HG02759 (cell line): ENCODE measurements at regions not wholly inside any gene's neighbourhood (a gene's known extent, or its start where the extent isn't known, plus 50 kb on each side); places are given as distances from the start of the nearest gene placed in this dataset.
"Not testable (repeated sequence)": the region's sequence is repeated elsewhere in the genome, so short reads cannot be mapped to it uniquely, and the experiment has no call there.

Experiments
- ATAC-seq: cut with Tn5 transposase; IDR thresholded peaks from one replicate; pipeline ENCODE4 v1.9.1; 2021; ENCODE audit warnings: mild to moderate bottlenecking, moderate library complexity; ENCODE audit not compliant: unreplicated experiment

DNA sequence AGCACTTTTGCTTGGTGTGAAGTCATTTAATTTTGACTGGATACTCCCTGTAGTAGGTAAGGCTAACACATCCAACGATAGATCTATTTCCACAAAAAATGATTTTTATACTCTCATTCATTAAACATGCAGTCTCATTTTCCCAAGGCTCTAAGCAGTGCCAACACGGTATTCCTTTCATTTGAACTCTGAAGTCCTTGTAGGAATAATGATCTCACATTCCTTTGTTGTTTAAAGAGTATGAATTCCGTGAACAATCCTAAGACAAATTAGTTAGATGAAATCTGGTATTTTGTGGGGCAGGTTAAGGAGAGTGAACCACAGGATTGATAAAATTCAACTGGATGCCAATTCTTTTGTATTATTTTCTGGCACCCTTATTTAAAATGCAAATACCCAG lies 66.6 kb downstream of the LACC1 start:
- ATAC-seq: no peak

DNA sequence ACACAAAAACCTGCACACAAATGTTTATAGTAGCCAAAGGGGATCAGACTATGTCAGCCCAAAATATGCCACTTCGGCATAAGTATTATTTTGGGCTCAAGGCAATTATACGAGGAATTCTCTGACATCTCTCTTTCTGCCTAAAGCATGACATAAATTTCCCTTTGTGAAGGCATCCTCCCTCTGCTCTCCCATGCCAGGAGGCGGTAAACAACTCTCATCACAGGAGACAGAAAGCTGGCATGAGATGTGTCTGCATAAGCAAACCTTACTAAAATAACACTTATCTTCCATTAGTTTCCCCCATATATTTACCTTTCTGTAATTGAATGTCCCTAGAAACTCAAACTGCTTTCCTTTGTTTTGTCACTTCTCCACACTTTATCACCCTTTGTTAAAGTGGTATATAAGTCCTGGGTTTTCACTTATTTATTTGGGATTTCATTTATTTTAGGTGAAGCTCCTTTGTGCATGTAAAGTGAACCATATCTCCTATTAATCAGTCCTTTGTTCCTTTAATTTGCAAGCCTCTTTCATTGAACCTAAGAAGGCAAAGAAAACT lies 68.3 kb downstream of the LACC1 start:
- ATAC-seq: no peak

DNA sequence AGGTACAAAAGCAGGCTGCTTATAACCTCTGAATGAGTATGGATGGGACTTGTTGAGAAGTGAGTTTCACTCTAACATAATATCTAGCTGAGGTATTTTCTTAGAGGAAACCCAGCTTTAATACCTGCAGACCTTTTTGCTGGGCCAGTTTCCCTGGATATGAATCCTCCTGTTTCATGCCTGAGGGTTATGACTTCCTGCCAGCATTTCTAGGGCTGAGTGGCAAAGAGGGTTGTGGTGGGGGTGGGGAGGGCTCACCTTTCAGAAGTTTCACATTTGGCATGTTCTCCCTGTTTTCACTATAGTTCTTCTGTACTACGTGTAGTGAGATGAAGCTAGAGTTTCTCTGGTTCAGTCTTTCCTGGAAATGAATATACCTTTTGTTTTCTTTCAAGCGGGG lies 73.7 kb downstream of the LACC1 start:
- no peak for ATAC-seq

- ATAC-seq: not testable (repeated sequence)
These were observed 77.3 kb downstream of the LACC1 start for GRCh38 chr13:43956975-43957374.

DNA sequence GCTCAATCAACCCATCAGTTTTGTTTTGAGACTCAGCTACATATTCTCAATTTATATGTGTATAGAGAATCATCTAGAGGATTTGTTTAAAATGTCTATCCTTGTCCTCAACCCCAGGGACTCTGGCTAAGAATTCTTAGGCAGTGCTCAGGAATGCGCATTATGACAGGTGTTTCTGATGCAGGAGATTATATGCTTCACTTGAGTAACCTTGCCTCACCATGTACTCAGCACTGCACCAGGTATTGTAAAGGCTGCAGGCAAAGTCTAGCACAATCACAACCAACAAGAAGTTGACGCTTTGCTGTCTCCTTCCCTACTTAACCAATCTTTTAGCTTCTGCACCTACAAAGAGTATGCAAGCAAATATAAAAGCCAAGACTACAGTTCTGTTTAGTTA lies 79.6 kb downstream of the LACC1 start:
- ATAC-seq: no peak

- no peak for ATAC-seq
These were observed 82.2 kb downstream of the LACC1 start for GRCh38 chr13:43961909-43962308.

DNA sequence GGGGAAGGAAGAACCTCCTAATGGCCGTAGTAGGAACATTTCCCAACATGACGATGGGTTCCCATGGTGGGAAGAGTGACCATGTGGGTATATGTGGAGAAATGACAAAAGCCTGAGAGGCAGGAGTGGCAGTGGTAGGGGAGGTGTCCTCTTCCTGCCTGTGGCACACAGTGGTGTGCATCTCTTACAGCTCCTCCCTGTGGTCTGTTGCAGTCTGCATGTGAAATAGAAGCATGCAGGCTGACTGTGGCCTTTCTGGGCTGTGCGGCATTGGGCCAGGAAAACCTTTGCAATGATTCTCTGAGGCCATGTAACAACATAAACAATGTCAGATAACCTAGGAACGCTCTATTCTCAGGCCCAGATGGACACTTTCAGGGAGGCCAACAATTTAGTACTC lies 84.0 kb downstream of the LACC1 start:
- ATAC-seq: no peak

GRCh38 chr13:43964698-43965458 lies 85.2 kb downstream of the LACC1 start:
- ATAC-seq: no peak

DNA sequence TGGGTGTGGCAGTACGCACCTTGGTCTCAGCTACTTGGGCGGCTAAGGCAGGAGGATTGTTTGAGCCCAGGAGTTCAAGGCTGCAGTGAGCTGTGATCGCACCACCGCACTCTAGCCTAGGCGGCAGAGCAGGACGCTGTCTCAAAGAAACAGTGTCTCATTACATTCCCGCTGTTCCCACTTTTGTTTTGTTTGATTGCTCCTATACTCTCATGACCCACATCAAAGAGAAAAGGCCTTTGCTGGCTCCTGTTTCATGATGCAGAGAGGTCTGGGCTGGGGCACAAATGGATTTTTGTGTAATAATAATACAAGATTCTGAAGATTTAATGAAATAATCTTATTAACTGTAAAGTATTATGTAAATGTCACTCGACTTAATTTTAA lies 85.7 kb downstream of the LACC1 start:
- no peak for ATAC-seq

DNA sequence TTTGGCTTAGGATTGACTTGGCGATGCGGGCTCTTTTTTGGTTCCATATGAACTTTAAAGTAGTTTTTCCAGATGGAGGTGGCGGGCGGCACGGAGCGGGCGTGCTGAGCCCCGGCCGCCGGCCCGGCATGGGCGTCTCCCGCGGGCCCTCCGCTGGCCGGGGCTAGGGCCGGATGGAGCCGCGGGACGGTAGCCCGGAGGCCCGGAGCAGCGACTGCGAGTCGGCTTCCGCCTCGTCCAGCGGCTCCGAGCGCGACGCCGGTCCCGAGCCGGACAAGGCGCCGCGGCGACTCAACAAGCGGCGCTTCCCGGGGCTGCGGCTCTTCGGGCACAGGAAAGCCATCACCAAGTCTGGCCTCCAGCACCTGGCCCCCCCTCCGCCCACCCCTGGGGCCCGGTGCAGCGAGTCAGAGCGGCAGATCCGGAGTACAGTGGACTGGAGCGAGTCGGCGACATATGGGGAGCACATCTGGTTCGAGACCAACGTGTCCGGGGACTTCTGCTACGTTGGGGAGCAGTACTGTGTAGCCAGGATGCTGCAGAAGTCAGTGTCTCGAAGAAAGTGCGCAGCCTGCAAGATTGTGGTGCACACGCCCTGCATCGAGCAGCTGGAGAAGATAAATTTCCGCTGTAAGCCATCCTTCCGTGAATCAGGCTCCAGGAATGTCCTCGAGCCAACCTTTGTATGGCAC lies 88.7 kb downstream of the LACC1 start:
- ATAC-seq: not testable (repeated sequence)

DNA sequence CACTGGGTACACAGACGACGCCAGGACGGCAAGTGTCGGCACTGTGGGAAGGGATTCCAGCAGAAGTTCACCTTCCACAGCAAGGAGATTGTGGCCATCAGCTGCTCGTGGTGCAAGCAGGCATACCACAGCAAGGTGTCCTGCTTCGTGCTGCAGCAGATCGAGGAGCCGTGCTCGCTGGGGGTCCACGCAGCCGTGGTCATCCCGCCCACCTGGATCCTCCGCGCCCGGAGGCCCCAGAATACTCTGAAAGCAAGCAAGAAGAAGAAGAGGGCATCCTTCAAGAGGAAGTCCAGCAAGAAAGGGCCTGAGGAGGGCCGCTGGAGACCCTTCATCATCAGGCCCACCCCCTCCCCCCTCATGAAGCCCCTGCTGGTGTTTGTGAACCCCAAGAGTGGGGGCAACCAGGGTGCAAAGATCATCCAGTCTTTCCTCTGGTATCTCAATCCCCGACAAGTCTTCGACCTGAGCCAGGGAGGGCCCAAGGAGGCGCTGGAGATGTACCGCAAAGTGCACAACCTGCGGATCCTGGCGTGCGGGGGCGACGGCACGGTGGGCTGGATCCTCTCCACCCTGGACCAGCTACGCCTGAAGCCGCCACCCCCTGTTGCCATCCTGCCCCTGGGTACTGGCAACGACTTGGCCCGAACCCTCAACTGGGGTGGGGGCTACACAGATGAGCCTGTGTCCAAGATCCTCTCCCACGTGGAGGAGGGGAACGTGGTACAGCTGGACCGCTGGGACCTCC lies 89.4 kb downstream of the LACC1 start:
- ATAC-seq: not testable (repeated sequence)

DNA sequence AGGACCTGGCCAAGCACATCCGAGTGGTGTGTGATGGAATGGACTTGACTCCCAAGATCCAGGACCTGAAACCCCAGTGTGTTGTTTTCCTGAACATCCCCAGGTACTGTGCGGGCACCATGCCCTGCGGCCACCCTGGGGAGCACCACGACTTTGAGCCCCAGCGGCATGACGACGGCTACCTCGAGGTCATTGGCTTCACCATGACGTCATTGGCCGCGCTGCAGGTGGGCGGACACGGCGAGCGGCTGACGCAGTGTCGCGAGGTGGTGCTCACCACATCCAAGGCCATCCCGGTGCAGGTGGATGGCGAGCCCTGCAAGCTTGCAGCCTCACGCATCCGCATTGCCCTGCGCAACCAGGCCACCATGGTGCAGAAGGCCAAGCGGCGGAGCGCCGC lies 90.2 kb downstream of the LACC1 start:
- ATAC-seq: not testable (repeated sequence)

DNA sequence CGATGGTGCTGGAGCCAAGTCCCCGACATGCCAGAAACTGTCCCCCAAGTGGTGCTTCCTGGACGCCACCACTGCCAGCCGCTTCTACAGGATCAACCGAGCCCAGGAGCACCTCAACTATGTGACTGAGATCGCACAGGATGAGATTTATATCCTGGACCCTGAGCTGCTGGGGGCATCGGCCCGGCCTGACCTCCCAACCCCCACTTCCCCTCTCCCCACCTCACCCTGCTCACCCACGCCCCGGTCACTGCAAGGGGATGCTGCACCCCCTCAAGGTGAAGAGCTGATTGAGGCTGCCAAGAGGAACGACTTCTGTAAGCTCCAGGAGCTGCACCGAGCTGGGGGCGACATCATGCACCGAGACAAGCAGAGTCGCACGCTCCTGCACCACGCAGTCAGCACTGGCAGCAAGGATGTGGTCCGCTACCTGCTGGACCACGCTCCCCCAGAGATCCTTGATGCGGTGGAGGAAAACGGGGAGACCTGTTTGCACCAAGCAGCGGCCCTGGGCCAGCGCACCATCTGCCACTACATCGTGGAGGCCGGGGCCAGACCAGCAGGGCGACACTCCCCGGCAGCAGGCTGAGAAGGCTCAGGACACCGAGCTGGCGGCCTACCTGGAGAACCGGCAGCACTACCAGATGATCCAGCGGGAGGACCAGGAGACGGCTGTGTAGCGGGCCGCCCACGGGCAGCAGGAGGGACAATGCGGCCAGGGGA lies 91.0 kb downstream of the LACC1 start:
- not testable (repeated sequence) for ATAC-seq

DNA sequence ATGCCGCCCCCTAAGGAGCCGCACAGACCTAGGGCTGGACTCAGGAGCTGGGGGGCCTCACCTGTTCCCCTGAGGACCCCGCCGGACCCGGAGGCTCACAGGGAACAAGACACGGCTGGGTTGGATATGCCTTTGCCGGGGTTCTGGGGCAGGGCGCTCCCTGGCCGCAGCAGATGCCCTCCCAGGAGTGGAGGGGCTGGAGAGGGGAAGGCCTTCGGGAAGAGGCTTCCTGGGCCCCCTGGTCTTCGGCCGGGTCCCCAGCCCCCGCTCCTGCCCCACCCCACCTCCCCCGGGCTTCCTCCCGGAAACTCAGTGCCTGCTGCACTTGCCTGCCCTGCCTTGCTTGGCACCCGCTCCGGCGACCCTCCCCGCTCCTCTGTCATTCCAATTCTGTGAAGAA lies 91.6 kb downstream of the LACC1 start:
- not testable (repeated sequence) for ATAC-seq

DNA sequence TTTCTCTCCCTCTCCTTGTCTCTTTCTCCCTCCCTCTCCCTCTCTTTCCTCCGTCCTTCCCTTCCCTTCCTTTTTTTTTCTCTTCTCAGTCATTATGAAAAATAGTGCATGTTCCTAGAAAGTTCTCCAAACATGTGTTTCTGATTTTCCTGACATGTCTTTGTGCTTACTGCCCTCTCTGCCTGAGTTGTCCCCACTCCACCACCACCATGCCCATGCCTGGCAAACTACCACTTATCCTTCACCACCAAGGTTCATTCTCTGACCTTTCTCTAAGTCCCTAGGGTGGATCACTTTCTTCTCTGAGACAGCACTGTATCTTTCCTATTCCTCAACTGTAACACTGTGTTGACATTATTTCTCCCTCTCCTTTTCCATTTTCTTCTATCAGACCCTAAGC lies 98.2 kb downstream of the LACC1 start:
- ATAC-seq: no peak

DNA sequence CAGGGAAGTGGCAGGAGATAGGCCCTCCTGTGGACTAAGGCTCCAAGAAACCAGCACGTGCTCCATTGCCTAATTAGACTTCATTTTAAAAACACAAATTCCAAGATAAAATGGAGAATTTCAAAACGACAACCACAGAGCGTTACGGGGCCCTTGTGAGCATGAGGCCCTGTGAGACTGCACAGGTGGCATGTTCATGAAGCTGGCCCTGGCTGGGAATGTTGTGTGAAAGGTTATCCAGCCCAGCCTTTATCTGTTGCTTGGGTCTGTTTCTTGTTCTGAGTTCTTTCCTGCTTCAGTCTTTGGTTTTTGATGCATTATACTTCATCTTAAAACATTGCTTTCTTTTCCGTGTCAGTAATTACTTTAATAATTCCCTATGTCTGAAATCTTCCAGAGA lies 99.0 kb downstream of the LACC1 start:
- ATAC-seq: no peak

DNA sequence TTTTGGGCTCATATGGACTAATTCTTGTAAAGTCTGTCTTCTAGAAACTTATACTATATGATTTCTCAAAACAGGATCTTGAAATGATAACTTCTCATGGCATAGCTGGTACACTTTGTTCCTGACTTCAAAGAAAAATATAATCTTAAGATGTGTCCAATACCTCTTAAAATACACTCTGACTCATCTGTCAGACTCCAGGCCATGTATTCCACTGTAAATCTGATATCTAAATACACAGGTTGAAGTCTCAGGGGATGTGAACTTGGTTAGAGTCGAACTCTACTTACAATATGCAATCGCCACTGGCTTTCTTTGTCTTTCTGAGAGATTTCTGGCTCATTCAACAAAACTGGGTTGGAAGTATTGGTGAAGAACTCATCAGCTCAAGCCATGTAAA lies 99.8 kb downstream of the LACC1 start:
- no peak for ATAC-seq

DNA sequence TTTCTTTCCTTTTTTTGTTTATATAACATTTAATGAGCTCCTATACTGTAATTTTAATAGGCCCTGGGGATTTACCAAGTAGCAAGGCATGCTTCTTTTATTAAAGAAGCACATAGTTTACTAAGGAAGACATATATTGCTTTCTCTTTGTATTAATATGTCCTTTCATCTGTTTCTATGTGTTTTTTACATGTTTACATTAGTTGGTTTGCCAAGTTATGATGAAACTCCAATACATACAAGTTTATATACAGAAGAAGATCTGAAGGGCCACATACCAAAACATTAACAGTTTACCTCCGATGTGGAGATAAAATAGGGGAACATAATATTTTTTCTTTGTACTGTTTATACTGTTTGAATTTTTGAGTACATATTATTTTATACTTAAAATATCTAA lies 100.9 kb downstream of the LACC1 start:
- no peak for ATAC-seq

- ATAC-seq: no peak
These were observed 101.4 kb downstream of the LACC1 start for GRCh38 chr13:43981091-43981490.

- ATAC-seq: no peak
These were observed 102.0 kb downstream of the LACC1 start for GRCh38 chr13:43981512-43982301.
